ENCODE measurements at regions not wholly inside any gene's neighbourhood (a gene's known extent, or its start where the extent isn't known, plus 50 kb on each side); places are given as distances from the start of the nearest gene placed in this dataset.
A peak's percentile ranks its signal among the peaks of the same experiment; 100 is the strongest.

DNA sequence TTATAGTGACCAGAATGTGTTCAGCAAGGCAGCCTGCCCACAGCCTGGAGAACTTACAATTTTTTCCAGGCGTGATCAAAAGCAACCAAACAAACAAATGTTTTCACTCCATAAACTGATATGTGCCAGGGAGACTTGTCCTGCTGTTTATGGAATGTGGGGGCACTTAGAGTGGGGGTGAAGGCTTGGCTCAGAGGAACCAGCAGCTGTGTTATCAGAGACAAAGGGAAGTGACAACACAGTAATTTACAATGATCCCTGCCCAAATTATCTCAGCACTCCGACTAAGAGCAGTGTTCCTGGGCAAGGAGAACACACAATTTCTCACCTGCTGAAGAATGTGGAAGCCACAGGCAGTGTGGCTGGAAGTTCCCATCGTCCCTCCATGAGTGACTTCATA, 429.1 kb upstream of the IRX4 start:
- Histone ChIP-seq H2AK5ac (ENCODE audit: low read depth, low read length) (no peak overlapping the region), H4K5ac (ENCODE audit: insufficient read length, low read depth, low read length) (no peak overlapping the region), H3K56ac (replicated peaks; ENCODE audit: insufficient read length, low read depth, low read length) (no peak overlapping the region), H3K9ac (replicated peaks in 1 of 4; ENCODE audit: extremely low read depth in 1 of 4, low read depth in 3 of 4, low read length in 3 of 4) (no peak overlapping the region), H4K8ac (ENCODE audit: extremely low read depth, insufficient read depth, low read length) (no peak overlapping the region), H3K9me3 (ENCODE audit: insufficient read depth in 2 of 2, low read depth in 1 of 2, low read length in 1 of 2) (no peaks in the 10 kb centered on the region), H3K79me2 (ENCODE audit: control insufficient read depth in 1 of 2, insufficient read depth in 2 of 2, low read length in 2 of 2) (no peaks in the 10 kb centered on the region), H4K91ac (replicated peaks; ENCODE audit: insufficient read length, low read length) (no peak overlapping the region), H2BK12ac (ENCODE audit: low read depth, low read length) (no peak overlapping the region), H2BK5ac (ENCODE audit: low read depth, low read length) (no peak overlapping the region), H3K4me3 (ENCODE audit: extremely low read depth in 1 of 4, insufficient read depth in 2 of 4, low read depth in 3 of 4, low read length in 4 of 4) (no peak overlapping the region), H2BK20ac (ENCODE audit: low read length) (no peak overlapping the region), H3K23me2 (ENCODE audit: low read depth, low read length) (no peaks in the 10 kb centered on the region), H3K4me2 (ENCODE audit: insufficient read depth in 1 of 2, low read depth in 2 of 2, low read length in 2 of 2) (no peak overlapping the region), H3K18ac (ENCODE audit: extremely low read depth, low read length) (no peak overlapping the region), H2AFZ (ENCODE audit: low read length) (0 out of 2 replicates have a peak overlapping the region, but pooled peaks have one; percentile 10), H2BK15ac (ENCODE audit: low read length) (no peak overlapping the region), H3K79me1 (ENCODE audit: low read depth, low read length) (no peaks in the 10 kb centered on the region), H3K23ac (ENCODE audit: insufficient read length) (no peak overlapping the region), H4K20me1 (replicated peaks in 1 of 2; ENCODE audit: control insufficient read depth in 1 of 2, insufficient read depth in 2 of 2, low read length in 2 of 2) (no peaks in the 10 kb centered on the region), H3K14ac (ENCODE audit: insufficient read length) (no peak overlapping the region), H2BK120ac (replicated peaks; ENCODE audit: low read depth, low read length) (no peak overlapping the region), H3K27ac (ENCODE audit: low read depth, low read length) (no peak overlapping the region), H3K27me3 (replicated peaks in 1 of 4; ENCODE audit: control insufficient read depth in 3 of 4, extremely low read depth in 1 of 4, insufficient read depth in 3 of 4, low read length in 3 of 4) (no peaks in the 10 kb centered on the region), H3K4ac (replicated peaks; ENCODE audit: insufficient read length, low read depth, low read length) (no peak overlapping the region), H3K4me1 (replicated peaks in 1 of 4; ENCODE audit: control insufficient read depth in 3 of 4, insufficient read depth in 4 of 4, low read length in 3 of 4) (no peaks in the 10 kb centered on the region), H3K36me3 (ENCODE audit: control insufficient read depth in 2 of 4, insufficient read depth in 4 of 4, low read length in 3 of 4) (no peaks in the 10 kb centered on the region)
- ChIA-PET CTCF (ENCODE audit: partially characterized antibody) (interaction anchor here (1.7 kb wide), 1 partner anchor 10 kb away, joined by 9 read pairs; no protein-coding TSS in a partner anchor), POLR2A (ENCODE audit: partially characterized antibody) (interaction anchor here (0.7 kb wide), 1 partner anchor 810 kb away, joined by 3 read pairs; no protein-coding TSS in a partner anchor)
- no peak for FAIRE-seq
- DNase-seq (ENCODE audit: low read depth in 1 of 2, low spot score in 2 of 2): no peak
- WGBS, 2 experiments (ENCODE audit: extremely low coverage in 1 of 2, insufficient coverage in 1 of 2, insufficient read length in 1 of 2, insufficient replicate concordance in 2 of 2, low coverage in 1 of 2, low lambda C conversion rate in 2 of 2, missing lambda C conversion rate in 1 of 2): 81% methylated on average over 3 of the region's 3 CpGs; no CpG with 5 or more reads in 1 of the 2 experiments

Measured in H1 (cell line).